NCI-H2196 treated with DMSO at 0.1 percent for 48 hours (cell line): ENCODE measurements at regions not wholly inside any gene's neighbourhood (a gene's known extent, or its start where the extent isn't known, plus 50 kb on each side); places are given as distances from the start of the nearest gene placed in this dataset.

Experiments used
- DNase-seq: peaks from one replicate; lab custom pipeline; 2025; ENCODE audit not compliant: unreplicated experiment; lab: John Stamatoyannopoulos, UW

- DNase-seq = no peak
Measured at GRCh38 chr4:110770353-110770752, 147.5 kb upstream of the PITX2 start.

GRCh38 chr4:110778521-110778920, 155.6 kb upstream of the PITX2 start:
- no peak for DNase-seq

- DNase-seq = no peak
Measured at GRCh38 chr4:110780538-110780937, 157.7 kb upstream of the PITX2 start.

DNA sequence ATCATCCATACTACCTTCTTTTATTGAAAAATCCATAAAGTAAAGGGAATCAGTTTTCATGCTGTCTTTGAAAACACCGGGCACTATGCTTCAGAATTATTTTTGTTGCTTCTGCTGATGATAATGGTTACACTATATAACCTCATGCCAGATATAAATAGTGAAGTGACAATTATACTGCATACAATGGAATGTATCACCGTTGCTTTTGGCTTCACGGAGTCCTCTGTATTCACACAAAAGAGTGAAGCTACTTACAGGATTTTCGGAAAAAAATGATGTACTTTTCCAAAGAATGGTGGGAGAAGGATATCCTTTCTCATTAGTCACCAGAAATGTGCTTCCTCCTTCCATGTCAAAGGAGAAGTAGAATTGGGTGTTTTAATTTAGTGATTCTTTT, 159.1 kb upstream of the PITX2 start:
- no peak for DNase-seq

GRCh38 chr4:110787109-110787508, 164.2 kb upstream of the PITX2 start:
- no peak for DNase-seq

- DNase-seq = no peak
Measured at GRCh38 chr4:110787707-110788106, 164.8 kb upstream of the PITX2 start.

DNA sequence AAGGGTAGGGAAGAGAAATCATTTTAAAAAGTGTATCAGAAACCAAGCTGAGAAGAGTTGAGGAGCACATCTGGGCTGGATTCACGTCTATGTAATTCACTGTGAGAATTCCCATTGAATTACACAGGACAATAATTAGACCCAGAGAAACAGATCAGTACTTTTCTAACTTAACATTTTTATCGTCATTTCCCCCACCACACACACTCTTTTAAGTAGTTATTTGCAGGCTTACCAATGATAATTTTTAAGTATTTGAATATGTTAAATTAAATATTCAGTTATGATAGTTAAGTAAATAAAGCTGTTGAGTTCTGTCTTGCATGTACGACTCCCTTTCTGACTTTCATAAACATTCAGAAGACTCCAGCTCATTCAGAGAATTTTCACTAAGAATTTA, 165.4 kb upstream of the PITX2 start:
- DNase-seq = no peak

DNA sequence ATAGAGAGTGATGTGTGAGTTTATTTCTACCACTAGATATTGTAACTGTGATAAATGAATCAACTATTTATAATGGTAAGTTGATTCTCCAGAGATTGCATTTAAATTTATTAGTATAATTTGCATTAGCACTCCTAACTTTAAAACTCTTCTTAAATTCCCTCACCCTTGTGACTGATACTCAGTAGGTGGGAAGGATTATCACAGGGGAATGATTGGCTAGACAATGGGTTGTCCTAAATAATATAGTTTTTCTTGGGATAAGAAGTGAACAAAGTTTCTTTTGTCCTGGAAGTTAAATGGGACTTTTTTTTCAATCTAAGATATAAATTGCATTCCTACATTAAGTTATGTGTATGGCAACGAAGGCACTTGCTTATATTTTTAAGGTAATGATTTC, 169.2 kb upstream of the PITX2 start:
- DNase-seq = no peak

- DNase-seq = no peak
Measured at GRCh38 chr4:110793381-110793801, 170.5 kb upstream of the PITX2 start.

GRCh38 chr4:110793890-110794554, 171.1 kb upstream of the PITX2 start:
- no peak for DNase-seq

GRCh38 chr4:110795971-110796370, 173.1 kb upstream of the PITX2 start:
- no peak for DNase-seq

GRCh38 chr4:110797486-110797885, 174.6 kb upstream of the PITX2 start:
- no peak for DNase-seq

DNA sequence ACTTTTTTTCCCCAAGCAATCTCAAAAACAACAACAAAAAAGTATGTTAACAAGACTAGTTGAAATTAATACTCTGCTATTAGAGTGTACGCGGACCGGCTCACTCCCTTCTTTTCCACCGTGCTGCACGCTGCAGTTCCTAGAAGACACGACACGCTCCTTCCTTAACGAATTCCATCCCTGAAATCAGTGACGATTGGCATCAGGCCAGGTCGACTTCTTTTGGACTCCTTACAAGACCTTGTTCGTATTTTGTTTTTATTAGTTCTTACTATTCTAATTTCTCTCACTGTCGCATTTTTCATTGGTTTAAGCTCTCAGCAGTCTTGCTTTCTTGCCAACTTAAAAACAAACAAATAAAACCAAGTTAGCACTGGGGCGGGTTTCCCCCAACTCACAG, 175.8 kb upstream of the PITX2 start:
- no peak for DNase-seq

GRCh38 chr4:110799211-110799610, 176.3 kb upstream of the PITX2 start:
- DNase-seq = no peak

DNA sequence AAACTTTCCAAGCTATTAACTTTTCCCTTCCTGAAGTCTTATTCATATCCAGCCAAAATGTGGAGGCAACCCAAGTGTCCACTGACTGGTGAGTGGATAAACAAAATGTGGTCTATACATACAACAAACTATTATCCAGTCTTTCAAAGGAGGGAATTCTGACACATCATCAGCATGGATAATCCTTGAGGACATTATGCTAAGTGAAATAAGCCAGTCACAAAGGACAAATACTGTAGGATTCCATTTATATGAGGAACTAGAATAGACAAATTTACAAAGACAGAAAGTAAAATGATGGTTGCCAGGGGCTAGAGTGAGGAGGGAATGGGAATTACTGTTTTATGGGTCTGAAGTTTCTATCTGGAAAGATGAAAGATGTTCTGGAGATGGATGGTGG, 178.7 kb upstream of the PITX2 start:
- DNase-seq = no peak

- no peak for DNase-seq
Measured at GRCh38 chr4:110808351-110808878, 185.5 kb upstream of the PITX2 start.

- DNase-seq = no peak
Measured at GRCh38 chr4:110815950-110816349, 193.1 kb upstream of the PITX2 start.

- DNase-seq = no peak
Measured at GRCh38 chr4:110816367-110816766, 193.5 kb upstream of the PITX2 start.

DNA sequence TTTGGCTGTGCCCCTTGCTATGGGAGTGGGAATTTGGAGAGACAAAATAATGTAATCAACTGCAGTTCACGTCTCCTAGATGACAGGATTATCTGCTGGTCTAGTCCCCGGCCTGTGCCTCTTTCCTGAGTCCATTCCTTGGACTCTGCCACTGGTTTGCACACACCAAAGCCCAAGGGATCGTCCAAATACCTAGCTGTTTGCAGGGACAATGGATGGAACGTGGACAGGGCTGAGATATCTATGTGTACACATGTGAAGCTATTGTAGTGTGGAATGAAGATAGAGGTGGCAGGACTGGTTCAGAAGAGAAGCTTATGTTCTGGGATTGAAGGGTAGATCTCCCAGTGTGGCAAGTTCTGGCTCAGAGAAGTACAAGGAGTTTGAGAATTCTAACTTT, 198.3 kb upstream of the PITX2 start:
- DNase-seq = no peak

DNA sequence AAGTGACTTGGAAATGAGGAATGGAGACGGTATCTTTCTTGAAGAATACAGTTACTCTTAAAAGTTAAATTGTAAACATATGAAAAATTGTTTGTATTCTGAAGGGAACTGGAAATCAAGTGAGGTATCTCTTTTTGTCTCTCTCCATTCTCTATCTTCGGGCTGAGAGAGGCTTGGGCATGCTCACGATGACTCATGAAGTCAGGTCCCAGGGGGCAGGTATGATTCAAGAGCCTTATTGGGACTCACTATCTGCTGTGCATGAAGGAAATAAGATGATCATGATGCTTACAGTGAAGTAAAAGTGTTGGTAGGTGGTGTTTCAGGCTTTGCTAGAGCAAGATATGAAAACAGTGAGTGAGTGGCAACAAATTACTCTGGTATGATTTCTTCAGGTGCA, 200.4 kb upstream of the PITX2 start:
- no peak for DNase-seq

DNA sequence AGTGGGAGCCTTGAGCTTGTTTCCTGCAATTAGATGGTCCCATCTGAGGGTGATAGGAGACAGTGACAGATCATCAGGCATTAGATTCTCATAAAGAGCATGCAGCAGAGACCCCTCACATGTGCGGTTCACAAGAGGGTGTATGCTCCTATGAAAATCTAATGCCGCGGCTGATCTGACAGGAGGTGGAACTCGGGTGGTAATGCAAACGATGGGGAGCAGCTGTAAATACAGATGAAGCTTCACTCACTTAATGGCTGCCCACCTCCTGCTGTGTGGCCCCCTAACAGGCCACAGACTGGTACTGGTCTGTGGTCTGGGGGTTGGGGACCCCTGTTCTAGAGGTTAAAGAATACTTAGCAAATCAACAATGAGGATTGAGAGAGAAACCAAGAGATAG, 201.5 kb upstream of the PITX2 start:
- no peak for DNase-seq

DNA sequence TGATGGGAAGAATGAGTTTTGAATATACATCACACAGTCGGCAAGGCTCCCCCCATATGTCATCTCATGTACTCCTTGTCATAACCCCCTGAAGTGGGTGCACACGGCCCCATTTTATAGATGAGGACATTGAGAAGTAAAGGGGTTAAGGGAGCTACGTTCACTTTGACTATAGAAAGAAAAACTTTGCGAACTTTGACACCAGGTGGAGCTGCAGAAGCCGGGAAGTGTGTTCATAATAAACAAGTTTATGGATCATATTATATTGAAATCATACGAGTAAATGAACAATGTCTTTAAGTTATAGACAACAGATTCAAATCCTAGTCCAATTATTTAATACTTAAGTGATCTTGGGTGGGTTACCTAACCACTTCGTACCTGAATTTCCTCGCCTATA, 203.8 kb upstream of the PITX2 start:
- no peak for DNase-seq

GRCh38 chr4:110830461-110830860, 207.6 kb upstream of the PITX2 start:
- DNase-seq = no peak
